Stimulated activated naive CD8-positive, alpha-beta T cell treated with anti-CD3 and anti-CD28 coated beads, Interleukin-15, amount 100 ng/mL, for 72 hours (primary cell): ENCODE measurements at regions not wholly inside any gene's neighbourhood (a gene's known extent, or its start where the extent isn't known, plus 50 kb on each side); places are given as distances from the start of the nearest gene placed in this dataset.
"Not testable (repeated sequence)": the region's sequence is repeated elsewhere in the genome, so short reads cannot be mapped to it uniquely, and the experiment has no call there.

Experiments used
- ATAC-seq: fragments of 150-1000 bp; cut with Tn5 transposase; 2 replicates; pipeline ENCODE4 v1.10.0; 2021; ENCODE audit warnings: mild to moderate bottlenecking, moderate library complexity
- DNase-seq, 2 donors: peaks; one replicate each; pipeline ENCODE4 v3.0.0; 2021 to 2022
- H3K27ac Mint-ChIP-seq, 2 donors: one replicate each; pipeline ENCODE4 v1.8.0; 2022; ENCODE audit warnings: mild to moderate bottlenecking in 2 of 2, mixed read lengths in 2 of 2, moderate library complexity in 2 of 2
- H3K27me3 Mint-ChIP-seq: one replicate; pipeline ENCODE4 v1.8.0; 2022; ENCODE audit warnings: mixed read lengths
- H3K4me1 Mint-ChIP-seq: one replicate; pipeline ENCODE4 v1.8.0; 2022; ENCODE audit warnings: mild to moderate bottlenecking, mixed read lengths
- H3K4me3 Mint-ChIP-seq, 2 donors: one replicate each; pipeline ENCODE4 v1.8.0; 2022; ENCODE audit warnings: mild to moderate bottlenecking in 2 of 2, mixed read lengths in 2 of 2, moderate library complexity in 1 of 2
- H3K9me3 Mint-ChIP-seq, 2 donors: one replicate each; pipeline ENCODE4 v1.8.0; 2022; ENCODE audit warnings: mixed read lengths in 2 of 2

DNA sequence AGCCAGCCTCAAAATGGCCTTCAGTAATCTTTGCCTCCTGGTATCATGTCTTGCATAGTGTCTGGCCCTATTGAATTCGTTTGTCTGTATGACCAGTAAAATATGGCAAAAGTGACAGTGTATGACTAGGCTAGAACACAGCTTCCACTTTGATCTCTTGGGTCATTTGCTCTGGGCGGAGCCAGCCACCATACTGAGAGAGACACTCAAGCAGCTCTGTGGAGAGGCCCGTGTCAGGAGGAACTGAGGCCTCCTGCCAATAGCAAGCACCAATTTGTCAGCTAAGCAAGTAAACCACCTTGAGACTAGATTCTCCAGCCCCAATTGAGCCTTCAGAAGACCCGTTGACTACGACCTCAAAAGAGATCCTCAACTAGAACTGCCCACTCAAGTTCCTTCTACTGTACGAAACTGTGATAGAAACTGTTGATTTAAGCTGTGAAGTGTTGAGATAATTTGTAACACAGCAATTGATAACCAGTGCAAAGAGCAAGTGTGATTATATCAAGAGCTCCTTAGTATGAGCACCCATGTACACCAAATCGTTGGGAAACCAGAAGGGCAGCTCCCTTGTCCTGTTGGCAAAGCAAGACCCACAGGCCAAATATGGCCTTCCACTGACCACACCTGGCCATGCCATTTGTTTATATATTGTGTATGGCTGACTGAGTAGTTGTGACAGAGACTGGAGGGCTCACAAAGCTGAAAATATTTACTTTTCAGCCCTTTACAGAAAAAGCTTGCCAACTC, 52.7 kb upstream of the SERBP1 start:
- Mint-ChIP-seq H3K27me3 (no peaks in the 10 kb centered on the region), H3K27ac (no peak overlapping the region), H3K4me1 (peaks cover 11% of the 10 kb centered on the region), H3K9me3 (no peaks in the 10 kb centered on the region), H3K4me3 (no peak overlapping the region)
- DNase-seq = no peak
- no peak for ATAC-seq

DNA sequence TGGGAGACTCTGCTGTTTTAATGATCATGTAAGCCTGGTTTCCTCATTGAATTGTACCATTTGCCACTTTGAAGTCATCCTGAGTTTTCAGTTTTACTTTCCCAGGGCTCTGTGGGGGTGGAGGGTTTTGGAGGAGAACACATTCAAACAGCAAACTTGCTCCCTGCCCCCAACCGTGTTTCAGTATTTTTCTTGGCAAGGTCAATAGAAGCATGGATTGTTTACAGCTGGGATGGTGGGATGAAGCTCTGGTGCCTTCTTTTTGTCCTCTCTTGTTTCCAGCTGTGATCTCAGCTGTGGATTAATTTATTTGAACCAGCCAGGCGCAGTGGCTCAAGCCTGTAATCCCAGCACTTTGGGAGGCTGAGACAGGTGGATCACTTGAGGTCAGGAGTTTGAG, 54.3 kb upstream of the SERBP1 start:
- ATAC-seq (no peak), DNase-seq (no peak)
- Mint-ChIP-seq H3K4me3 (no peak overlapping the region), H3K27ac (peak overlapping the region in 1 of 2 donors; percentile 89), H3K9me3 (no peaks in the 10 kb centered on the region), H3K4me1 (peaks cover 5% of the 10 kb centered on the region), H3K27me3 (no peaks in the 10 kb centered on the region)

DNA sequence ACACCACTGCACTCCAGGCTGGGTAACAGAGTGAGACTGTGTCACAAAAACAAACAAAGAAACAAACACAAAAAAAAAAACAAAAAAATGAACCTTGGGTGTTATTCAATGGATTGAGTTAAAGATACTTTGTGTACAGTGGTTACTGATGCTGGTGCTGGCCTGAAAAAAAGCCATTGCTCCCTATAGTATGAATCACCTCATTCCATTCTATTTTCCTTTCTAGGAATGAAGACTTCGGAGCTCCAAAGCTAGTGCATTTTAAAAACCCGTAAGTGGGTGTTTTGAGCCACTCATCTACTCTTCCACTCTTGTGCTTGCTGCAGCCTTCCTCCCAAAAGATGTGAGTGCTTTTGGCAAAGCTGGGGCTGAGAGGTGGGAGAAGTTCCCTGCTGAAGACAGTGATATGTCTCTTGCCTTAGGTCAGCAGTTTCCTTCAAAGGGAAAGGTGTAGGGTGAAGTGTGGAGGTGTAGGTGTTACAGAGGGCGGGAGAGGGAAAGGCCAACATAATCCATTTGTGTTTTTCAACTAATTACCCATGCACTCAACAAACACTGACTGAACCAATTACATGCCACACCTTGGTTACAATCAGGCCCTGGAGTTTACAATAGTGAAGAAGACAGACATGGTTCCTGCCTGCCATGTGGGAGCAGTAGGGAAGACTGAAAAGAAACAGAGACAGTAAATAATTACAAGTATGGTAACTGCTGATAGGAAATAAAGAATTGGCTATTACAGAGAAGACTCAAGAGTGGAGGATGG, 55.0 kb upstream of the SERBP1 start:
- H3K9me3 Mint-ChIP-seq = no peaks in the 10 kb centered on the region
- no peak overlapping the region for H3K4me3 Mint-ChIP-seq
- DNase-seq = no peak
- no peaks in the 10 kb centered on the region for H3K27me3 Mint-ChIP-seq
- ATAC-seq = no peak
- peaks cover 5% of the 10 kb centered on the region for H3K4me1 Mint-ChIP-seq
- peak overlapping the region; percentile 29 to 56 for H3K27ac Mint-ChIP-seq

DNA sequence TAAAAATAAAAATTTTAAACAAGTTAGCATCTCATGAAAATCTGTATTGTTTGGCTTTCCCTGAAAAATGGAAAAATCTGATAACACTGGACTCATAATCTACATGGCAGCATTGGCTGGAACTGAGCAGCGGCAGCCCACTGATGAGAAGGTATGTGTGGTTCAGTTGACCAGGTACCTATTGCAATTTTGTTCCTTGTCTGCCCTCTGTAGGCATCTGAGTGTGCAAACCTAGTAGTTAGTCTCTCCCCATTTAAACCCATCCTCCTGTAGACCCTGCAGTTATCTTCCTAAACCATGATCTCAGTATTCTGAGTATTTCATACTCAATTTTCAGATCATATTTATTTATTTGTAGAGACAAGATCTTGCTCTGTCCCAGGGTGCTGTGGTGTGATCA, 59.4 kb upstream of the SERBP1 start:
- H3K27ac Mint-ChIP-seq = peak overlapping the region in 1 of 2 donors; percentile 0
- H3K4me1 Mint-ChIP-seq = peaks cover under 1% of the 10 kb centered on the region
- DNase-seq (peak in 1 of 2 donors; percentile 26), ATAC-seq (peak; percentile 90)
- H3K4me3 Mint-ChIP-seq = no peak overlapping the region
- H3K9me3 Mint-ChIP-seq = no peaks in the 10 kb centered on the region
- H3K27me3 Mint-ChIP-seq = no peaks in the 10 kb centered on the region

DNA sequence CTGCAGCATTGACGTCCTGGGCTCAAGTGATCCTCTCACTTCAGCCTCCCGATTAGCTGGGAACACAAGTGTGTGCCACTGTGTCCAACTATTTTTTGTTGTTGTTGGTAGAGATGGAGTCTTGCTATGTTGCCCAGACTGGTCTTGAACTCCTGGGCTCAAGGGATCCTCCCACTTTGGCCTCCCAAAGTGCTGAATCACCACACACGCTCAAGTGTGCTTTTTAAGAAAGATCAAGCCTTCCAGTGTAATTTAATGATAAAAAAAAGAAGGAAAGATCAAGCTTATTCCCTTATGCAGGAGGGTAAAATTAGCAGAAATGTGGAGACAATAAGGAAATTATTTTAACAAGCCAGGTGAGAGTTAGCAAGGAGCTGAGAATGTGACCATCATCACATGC, 61.1 kb upstream of the SERBP1 start:
- ATAC-seq (no peak), DNase-seq (no peak)
- H3K27me3 Mint-ChIP-seq = no peaks in the 10 kb centered on the region
- H3K4me1 Mint-ChIP-seq = no peaks in the 10 kb centered on the region
- H3K9me3 Mint-ChIP-seq = no peaks in the 10 kb centered on the region
- H3K4me3 Mint-ChIP-seq = no peak overlapping the region
- peak overlapping the region in 1 of 2 donors; percentile 40 for H3K27ac Mint-ChIP-seq

DNA sequence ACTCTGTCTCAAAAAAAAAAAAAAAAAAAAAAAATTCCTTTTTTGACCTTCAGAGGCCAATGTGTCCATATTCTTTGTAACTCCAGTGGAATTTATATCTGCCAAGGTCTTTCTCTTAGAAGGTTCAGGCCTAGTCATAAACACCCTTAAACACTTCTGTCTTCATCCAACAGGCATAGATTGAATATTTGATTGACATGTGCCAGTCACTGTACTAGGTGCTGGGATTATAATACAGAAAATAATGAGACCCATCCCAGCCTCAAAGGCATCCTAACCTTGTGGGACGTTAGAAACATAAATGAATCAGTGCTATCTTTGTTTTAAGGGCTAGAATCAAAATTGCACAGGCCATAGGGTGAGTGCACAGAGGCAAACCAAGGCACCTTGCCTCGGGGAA, 62.9 kb upstream of the SERBP1 start:
- DNase-seq = no peak
- no peak for ATAC-seq
- Mint-ChIP-seq H3K4me1 (no peaks in the 10 kb centered on the region), H3K27me3 (no peaks in the 10 kb centered on the region), H3K27ac (no peak overlapping the region), H3K4me3 (no peak overlapping the region), H3K9me3 (no peaks in the 10 kb centered on the region)

DNA sequence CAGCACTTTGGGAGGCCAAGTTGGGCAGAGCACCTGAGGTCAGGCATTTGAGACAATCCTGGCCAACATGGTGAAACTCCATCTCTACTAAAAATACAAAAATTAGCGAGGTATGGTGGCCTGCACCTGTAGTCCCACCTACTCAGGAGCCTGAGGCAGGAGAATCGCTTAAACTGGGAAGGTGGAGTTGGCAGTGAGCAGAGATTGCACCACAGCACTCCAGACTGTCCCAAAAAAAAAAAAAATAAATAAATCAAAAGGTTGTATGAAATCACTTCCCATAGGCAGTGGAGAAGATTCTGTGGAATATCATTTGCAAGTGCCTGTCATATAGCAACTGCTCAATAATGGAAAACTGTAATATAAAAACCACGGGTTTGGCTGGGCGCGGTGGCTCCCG, 65.1 kb upstream of the SERBP1 start:
- Mint-ChIP-seq H3K27ac (no peak overlapping the region), H3K9me3 (no peaks in the 10 kb centered on the region), H3K4me3 (no peak overlapping the region), H3K27me3 (no peaks in the 10 kb centered on the region), H3K4me1 (peaks cover 2% of the 10 kb centered on the region)
- DNase-seq (no peak), ATAC-seq (no peak)

DNA sequence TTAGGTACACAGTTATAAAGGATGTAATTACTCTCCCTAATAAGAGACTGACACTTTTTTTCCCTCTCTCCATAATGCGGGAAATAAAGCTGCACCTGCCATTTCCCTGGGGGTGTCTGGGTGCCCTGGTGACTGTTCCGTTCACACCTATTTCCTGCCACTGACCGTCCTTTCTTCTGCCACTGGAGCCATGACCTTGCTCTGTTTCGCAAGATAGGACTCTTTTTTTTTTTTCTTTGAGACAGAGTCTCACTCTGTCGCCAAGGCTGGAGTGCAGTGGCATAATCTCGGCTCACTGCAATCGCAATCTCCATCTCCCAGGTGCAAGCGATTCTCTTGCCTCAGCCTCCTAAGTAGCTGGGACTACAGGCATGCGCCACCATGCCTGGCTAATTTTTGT, 66.1 kb upstream of the SERBP1 start:
- no peak overlapping the region for H3K27ac Mint-ChIP-seq
- ATAC-seq (no peak), DNase-seq (no peak)
- peaks cover 8% of the 10 kb centered on the region for H3K4me1 Mint-ChIP-seq
- no peak overlapping the region for H3K4me3 Mint-ChIP-seq
- no peaks in the 10 kb centered on the region for H3K27me3 Mint-ChIP-seq
- no peaks in the 10 kb centered on the region for H3K9me3 Mint-ChIP-seq

DNA sequence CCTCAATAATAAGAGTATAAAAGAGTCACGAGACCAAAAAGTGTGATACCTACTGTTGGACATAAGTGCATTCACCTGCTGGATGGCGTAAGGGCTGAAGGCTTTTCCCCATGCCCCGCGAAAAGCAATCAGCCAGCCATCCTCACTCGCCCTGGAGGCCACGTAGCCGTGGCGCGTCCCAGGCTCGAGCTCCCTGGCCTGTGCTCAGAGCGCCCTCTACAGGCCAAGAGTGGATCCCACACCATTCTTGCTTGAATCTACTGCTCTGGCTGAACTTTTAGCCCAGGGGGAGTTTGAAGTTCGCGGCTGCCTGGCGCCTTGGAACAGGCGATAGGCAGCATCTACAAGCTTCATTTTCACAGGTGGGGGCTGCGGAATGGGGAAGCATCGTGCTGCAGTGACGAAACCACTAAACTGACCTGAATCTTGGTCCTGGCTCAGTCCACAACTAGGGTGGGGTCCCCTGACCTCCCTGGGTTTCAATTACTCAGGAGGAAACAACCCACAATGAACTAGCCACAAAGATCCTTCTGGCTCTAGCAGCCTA, 70.3 kb upstream of the SERBP1 start:
- ATAC-seq = peak; percentile 99
- DNase-seq = peak; percentile 89 to 92
- Mint-ChIP-seq H3K4me1 (peaks cover 12% of the 10 kb centered on the region), H3K4me3 (peak overlapping the region; percentile 60 to 71), H3K27me3 (peaks cover 9% of the 10 kb centered on the region), H3K9me3 (no peaks in the 10 kb centered on the region), H3K27ac (peak overlapping the region in 1 of 2 donors; percentile 17)

DNA sequence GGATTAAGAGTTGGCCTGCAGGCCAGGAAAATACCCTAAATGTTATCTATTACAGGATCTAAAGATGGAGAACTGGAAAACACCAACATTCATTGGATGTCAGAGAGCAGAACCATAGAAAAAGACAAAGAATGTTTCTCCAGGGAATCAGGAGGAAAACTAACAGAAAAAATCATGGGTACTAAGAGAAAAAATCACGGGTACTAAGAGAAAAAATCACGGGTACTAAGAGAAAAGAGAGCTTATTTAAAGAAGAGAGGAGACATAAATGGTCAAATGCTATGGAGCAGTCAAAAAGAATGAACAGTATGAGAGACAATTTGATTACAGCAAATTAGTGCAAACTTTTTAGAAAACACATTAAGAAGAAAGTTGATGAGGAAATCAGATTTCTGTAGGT, 73.8 kb upstream of the SERBP1 start:
- DNase-seq (no peak), ATAC-seq (no peak)
- Mint-ChIP-seq H3K4me3 (no peak overlapping the region), H3K4me1 (peaks cover 21% of the 10 kb centered on the region), H3K9me3 (peaks cover 0 to under 1% of the 10 kb centered on the region in 2 donors), H3K27ac (no peak overlapping the region), H3K27me3 (peaks cover 9% of the 10 kb centered on the region)

DNA sequence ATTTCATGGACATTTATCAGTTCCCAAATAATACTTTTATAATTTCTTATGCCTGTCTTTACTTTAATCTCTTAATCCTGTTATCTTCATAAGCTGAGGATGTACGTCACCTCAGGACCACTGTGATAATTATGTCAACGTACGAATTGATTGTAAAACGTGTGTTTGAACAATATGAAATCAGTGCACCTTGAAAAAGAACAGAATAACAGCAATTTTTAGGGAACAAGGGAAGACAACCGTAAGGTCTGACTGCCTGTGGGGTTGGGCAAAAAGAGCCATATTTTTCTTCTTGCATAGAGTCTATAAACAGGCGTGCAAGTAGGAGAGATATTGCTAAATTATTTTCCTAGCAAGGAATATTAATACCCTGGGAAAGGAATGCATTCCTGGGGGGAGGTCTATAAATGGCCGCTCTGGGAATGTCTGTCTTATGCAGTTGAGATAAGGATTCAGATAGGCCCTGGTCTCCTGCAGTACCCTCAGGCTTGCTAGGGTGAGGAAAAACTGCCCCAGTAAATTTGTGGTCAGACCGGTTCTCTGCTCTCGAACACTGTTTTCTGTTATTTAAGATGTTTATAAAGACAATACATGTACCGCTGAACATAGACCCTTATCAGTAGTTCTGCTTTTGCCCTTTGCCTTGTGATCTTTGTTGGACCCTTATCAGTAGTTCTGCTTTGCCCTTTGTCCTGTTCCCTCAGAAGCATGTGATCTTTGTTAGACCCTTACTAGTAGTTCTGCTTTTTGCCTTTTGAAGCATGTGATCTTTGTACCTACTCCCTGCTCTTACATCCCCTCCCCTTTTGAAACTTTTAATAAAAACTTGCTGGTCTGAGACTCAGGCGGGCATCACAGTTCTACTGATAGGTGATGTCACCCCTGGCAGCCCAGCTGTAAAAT, 83.4 kb upstream of the SERBP1 start:
- H3K4me3 Mint-ChIP-seq, ATAC-seq, DNase-seq, H3K27me3 Mint-ChIP-seq, H3K27ac Mint-ChIP-seq, H3K4me1 Mint-ChIP-seq: not testable (repeated sequence)
- H3K9me3 Mint-ChIP-seq = peaks cover 4 to 18% of the 10 kb centered on the region in 2 donors

DNA sequence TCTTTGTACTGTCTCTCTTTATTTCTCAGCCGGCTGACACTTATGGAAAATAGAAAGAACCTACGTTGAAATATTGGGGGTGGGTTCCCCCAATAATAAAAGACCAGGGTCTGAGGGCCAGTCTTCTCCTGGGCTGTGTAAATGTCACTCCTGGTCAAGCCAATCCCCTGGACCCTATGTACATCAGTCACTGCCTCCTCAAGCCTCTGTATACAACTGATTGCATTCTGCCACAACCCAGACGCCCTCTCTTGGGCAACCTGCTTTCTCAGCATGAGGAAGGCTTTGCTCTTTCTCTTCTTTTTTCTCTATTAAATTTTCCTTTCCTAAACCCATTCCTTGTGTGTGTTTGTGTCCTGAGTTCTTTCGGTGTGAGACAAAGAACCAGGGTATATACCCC, 84.1 kb upstream of the SERBP1 start:
- H3K9me3 Mint-ChIP-seq = peaks cover 4 to 14% of the 10 kb centered on the region in 2 donors
- no peak overlapping the region for H3K27ac Mint-ChIP-seq
- DNase-seq (no peak), ATAC-seq (no peak)
- H3K27me3 Mint-ChIP-seq = no peaks in the 10 kb centered on the region
- no peak overlapping the region for H3K4me3 Mint-ChIP-seq
- H3K4me1 Mint-ChIP-seq = no peaks in the 10 kb centered on the region

DNA sequence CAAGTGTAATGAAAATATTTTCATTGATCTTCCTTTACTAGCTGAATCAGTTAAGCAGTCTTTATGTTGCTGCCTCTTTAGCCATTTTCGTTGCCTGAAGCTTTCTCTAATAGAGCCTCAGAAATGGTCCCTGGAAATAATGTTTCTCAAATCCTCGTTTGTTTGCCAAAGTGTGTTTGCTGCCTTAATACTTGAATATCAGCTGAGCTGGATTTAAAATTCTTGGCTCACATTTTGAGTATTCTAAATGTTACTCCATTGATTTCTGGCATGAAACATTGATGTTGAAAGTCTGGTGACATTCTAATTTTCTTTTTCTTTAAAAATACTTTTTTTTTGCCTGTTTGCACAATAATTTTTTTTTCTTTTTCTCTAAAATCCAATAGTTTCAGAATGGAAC, 84.6 kb upstream of the SERBP1 start:
- H3K27me3 Mint-ChIP-seq = no peaks in the 10 kb centered on the region
- no peak overlapping the region for H3K27ac Mint-ChIP-seq
- H3K4me3 Mint-ChIP-seq = no peak overlapping the region
- DNase-seq = no peak
- no peaks in the 10 kb centered on the region for H3K4me1 Mint-ChIP-seq
- ATAC-seq = no peak
- H3K9me3 Mint-ChIP-seq = peaks cover 4 to 12% of the 10 kb centered on the region in 2 donors

DNA sequence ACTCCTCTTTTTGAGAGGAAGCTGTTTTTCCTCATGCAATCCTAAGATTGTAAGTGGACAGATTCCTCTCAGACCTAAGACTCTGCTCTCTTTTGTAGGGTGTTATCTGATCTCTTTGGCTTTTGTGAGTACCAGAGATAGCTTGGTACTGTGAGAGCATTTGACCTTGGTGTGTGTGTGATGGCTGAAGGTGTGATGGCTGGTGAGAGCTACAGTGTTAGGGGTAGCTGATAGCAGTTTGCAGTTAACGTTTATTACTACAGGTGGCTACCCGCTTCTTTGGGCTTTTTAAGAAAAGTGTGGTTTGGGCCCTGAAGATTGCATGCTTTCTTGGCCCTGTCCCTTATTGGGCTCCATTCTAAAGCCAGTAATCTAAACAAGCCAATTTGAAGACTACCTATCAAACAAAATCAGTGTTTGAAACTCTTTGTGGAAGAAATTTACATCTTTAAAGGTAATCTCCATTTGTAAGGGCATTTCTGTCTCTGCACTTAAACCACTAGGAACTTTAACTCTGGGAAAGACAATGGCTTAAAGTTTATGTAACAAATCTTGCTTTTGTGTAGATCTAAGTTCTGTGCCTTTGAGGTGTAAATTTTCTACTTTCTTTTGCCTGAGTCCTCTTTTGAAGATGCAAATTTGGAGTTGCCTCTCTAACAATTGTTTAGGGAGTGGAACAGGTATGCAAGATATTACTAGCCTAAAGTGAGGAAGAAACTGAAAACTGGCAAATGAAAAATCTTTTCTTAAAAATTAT, 85.3 kb upstream of the SERBP1 start:
- no peaks in the 10 kb centered on the region for H3K4me1 Mint-ChIP-seq
- DNase-seq = no peak
- H3K4me3 Mint-ChIP-seq = no peak overlapping the region
- H3K27ac Mint-ChIP-seq = no peak overlapping the region
- peaks cover 4 to 12% of the 10 kb centered on the region in 2 donors for H3K9me3 Mint-ChIP-seq
- no peak for ATAC-seq
- H3K27me3 Mint-ChIP-seq = no peaks in the 10 kb centered on the region

DNA sequence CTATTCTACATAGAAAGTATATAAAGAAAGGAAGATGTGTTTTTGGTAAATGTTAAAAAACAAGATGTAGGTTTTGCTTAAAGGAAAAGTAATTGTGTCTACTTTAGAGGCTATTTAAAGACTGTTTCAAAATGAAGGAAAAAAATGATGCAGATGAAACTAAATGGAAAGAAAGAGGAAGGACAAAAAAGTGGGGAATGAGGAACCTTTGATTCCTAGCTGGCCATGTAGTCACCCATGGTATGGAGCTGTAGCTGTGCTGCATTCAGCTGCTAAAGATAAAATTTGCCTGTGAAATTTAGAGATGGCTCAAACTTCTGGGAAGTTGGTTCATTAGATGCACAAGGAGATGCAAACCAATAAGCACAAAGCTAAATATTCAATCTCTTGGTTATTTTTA, 86.8 kb upstream of the SERBP1 start:
- Mint-ChIP-seq H3K4me3 (no peak overlapping the region), H3K4me1 (no peaks in the 10 kb centered on the region), H3K9me3 (peaks cover 0 to 12% of the 10 kb centered on the region in 2 donors), H3K27me3 (no peaks in the 10 kb centered on the region), H3K27ac (no peak overlapping the region)
- ATAC-seq (no peak), DNase-seq (no peak)
